ENCODE measurements at regions not wholly inside any gene's neighbourhood (a gene's known extent, or its start where the extent isn't known, plus 50 kb on each side); places are given as distances from the start of the nearest gene placed in this dataset.

GRCh38 chr9:31388660-31389059 is 995.8 kb upstream of the ACO1 start:
- TF ChIP-seq, protein P1, sequence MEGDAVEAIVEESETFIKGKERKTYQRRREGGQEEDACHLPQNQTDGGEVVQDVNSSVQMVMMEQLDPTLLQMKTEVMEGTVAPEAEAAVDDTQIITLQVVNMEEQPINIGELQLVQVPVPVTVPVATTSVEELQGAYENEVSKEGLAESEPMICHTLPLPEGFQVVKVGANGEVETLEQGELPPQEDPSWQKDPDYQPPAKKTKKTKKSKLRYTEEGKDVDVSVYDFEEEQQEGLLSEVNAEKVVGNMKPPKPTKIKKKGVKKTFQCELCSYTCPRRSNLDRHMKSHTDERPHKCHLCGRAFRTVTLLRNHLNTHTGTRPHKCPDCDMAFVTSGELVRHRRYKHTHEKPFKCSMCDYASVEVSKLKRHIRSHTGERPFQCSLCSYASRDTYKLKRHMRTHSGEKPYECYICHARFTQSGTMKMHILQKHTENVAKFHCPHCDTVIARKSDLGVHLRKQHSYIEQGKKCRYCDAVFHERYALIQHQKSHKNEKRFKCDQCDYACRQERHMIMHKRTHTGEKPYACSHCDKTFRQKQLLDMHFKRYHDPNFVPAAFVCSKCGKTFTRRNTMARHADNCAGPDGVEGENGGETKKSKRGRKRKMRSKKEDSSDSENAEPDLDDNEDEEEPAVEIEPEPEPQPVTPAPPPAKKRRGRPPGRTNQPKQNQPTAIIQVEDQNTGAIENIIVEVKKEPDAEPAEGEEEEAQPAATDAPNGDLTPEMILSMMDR (IDR thresholded peaks at IDR 0.05), result no peak
- no peak for TF ChIP-seq POLR2A (IDR thresholded peaks at IDR 0.05)

Data from lower leg skin (tissue), 3 donors.